Progenitor cell of endocrine pancreas (in vitro differentiated cells): ENCODE measurements at regions not wholly inside any gene's neighbourhood (a gene's known extent, or its start where the extent isn't known, plus 50 kb on each side); places are given as distances from the start of the nearest gene placed in this dataset.

Experiments used
- DNase-seq: peaks from one replicate; pipeline ENCODE4 v3.0.0; 2021; ENCODE audit warnings: low spot score; ENCODE audit not compliant: unreplicated experiment
- H3K27ac Mint-ChIP-seq: 2 replicates; pipeline ENCODE4 v1.8.0; 2021; ENCODE audit warnings: mild to moderate bottlenecking, moderate library complexity, mixed read lengths
- H3K27me3 Mint-ChIP-seq: 2 replicates; pipeline ENCODE4 v1.8.0; 2021; ENCODE audit warnings: mixed read lengths
- H3K36me3 Mint-ChIP-seq: 2 replicates; pipeline ENCODE4 v1.8.0; 2022; ENCODE audit warnings: mixed read lengths; ENCODE audit not compliant: insufficient read depth
- H3K4me1 Mint-ChIP-seq: 2 replicates; pipeline ENCODE4 v1.8.0; 2021; ENCODE audit warnings: low read depth, mixed read lengths
- H3K4me3 Mint-ChIP-seq: 2 replicates; pipeline ENCODE4 v1.8.0; 2021; ENCODE audit warnings: low read depth, mild to moderate bottlenecking, moderate library complexity, mixed read lengths
- H3K9me3 Mint-ChIP-seq: 2 replicates; pipeline ENCODE4 v1.8.0; 2021; ENCODE audit warnings: low read depth, mixed read lengths
- CTCF ChIP-seq: fragments of 200-600 bp; sonication (generic); IDR thresholded peaks from one replicate; pipeline ENCODE4 v1.5.0; 2021; ENCODE audit warnings: antibody characterized with exemption, mild to moderate bottlenecking; ENCODE audit not compliant: unreplicated experiment

- no peaks in the 10 kb centered on the region for H3K4me1 Mint-ChIP-seq
- no peak overlapping the region for H3K27ac Mint-ChIP-seq
- TF ChIP-seq CTCF, result no peak
- DNase-seq, result no peak
- H3K4me3 Mint-ChIP-seq, result no peak overlapping the region
- H3K36me3 Mint-ChIP-seq, result no peaks in the 10 kb centered on the region
- no peaks in the 10 kb centered on the region for H3K9me3 Mint-ChIP-seq
- H3K27me3 Mint-ChIP-seq, result peaks cover 23% of the 10 kb centered on the region
Measured at GRCh38 chr18:75912829-75913228, 485.3 kb upstream of the SMIM21 start.

DNA sequence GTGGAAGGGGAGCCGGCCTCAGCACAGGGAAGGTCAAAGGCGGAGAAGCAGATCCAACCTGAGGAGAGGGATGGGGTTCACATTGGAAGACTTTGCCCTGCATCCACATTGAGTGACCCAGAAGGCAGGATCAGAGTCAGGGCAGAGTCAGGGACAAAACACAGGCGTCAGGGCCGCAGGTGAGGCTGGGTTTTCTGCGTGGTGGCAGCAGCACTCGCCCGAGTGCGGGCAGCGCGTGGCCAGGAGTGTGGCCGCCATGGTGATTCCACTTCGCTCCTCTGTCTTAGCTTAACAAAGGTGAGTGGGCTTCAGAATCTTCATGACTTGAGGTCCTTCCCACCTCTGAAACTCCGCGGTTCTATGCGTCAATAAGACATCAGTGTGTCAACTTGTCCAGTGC, 476.9 kb upstream of the SMIM21 start:
- no peak overlapping the region for H3K27ac Mint-ChIP-seq
- H3K27me3 Mint-ChIP-seq, result peaks cover 9% of the 10 kb centered on the region
- no peak for DNase-seq
- H3K4me3 Mint-ChIP-seq, result no peak overlapping the region
- no peaks in the 10 kb centered on the region for H3K36me3 Mint-ChIP-seq
- H3K9me3 Mint-ChIP-seq, result no peaks in the 10 kb centered on the region
- TF ChIP-seq CTCF, result no peak
- no peaks in the 10 kb centered on the region for H3K4me1 Mint-ChIP-seq

DNA sequence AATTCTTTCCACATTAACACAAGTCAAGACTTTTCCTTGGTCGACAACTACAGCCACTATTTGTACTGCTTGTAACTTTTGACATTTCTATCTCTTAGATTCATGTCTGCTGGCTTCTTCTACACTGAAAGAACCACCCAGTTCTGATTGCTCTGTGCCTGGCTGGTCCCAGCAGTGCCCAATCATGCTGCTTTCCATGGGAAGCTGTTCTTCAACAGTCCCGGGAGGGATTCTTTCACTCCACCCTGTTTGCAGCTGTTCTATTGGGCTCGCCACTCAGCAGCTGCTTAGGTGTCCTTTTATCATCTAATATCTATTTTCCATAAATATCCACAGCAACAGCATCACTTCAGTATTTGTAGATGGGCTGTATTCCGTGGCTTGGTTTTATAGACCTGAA, 471.1 kb upstream of the SMIM21 start:
- Mint-ChIP-seq H3K9me3 (peaks cover 8% of the 10 kb centered on the region), H3K27me3 (peaks cover 7% of the 10 kb centered on the region), H3K27ac (no peak overlapping the region), H3K4me1 (no peaks in the 10 kb centered on the region), H3K36me3 (no peaks in the 10 kb centered on the region), H3K4me3 (no peak overlapping the region)
- no peak for TF ChIP-seq CTCF
- no peak for DNase-seq

GRCh38 chr18:75897386-75897785, 469.9 kb upstream of the SMIM21 start:
- Mint-ChIP-seq H3K4me1 (no peaks in the 10 kb centered on the region), H3K27me3 (peaks cover 5% of the 10 kb centered on the region), H3K36me3 (no peaks in the 10 kb centered on the region), H3K4me3 (no peak overlapping the region), H3K27ac (no peak overlapping the region), H3K9me3 (peaks cover 12% of the 10 kb centered on the region)
- no peak for TF ChIP-seq CTCF
- DNase-seq, result no peak

DNA sequence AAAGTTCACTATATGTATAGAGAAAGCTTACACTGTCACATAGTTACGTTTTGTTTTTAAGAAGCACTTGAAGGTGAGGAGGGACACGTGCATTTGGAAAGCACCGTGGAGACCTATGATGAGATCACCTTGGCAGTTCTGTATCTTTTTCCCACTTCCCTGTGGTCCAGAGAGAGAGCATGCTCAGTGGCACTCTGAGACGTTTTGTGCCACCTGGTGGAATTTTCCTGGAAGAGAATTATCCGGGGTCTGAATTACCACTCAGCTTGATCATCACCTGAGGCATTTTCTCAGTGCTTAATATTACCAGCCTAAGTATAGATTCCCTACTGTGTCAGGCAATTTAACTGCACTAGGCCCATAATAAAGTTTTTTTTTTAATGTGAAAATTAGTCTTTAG, 469.4 kb upstream of the SMIM21 start:
- no peak for DNase-seq
- Mint-ChIP-seq H3K9me3 (peaks cover 12% of the 10 kb centered on the region), H3K36me3 (no peaks in the 10 kb centered on the region), H3K27ac (no peak overlapping the region), H3K4me3 (no peak overlapping the region), H3K27me3 (peaks cover 5% of the 10 kb centered on the region), H3K4me1 (no peaks in the 10 kb centered on the region)
- TF ChIP-seq CTCF, result peak; percentile 64
